H1 (cell line): ENCODE measurements at regions not wholly inside any gene's neighbourhood (a gene's known extent, or its start where the extent isn't known, plus 50 kb on each side); places are given as distances from the start of the nearest gene placed in this dataset.

Experiments
- ASH2L ChIP-seq: fragments of 200-600, 300-600 bp; sonication (generic); IDR thresholded peaks from one replicate; pipeline ENCODE4 v1.7.1; 2017; ENCODE audit warnings: low read length
- CTCF ChIP-seq, 3 experiments: IDR thresholded peaks; 1 replicate in 2 of 3; 2 replicates in 1 of 3; pipeline versions ENCODE4 v1.5.1 to v1.6.1; 2011; ENCODE audit warnings: low read length in 3 of 3, mild to moderate bottlenecking in 3 of 3, inconsistent platforms in 2 of 3, low read depth in 1 of 3, moderate library complexity in 1 of 3; ENCODE audit not compliant: insufficient read depth in 1 of 3; ENCODE audit errors: control extremely low read depth in 1 of 3
- EZH2 ChIP-seq: fragments of 200-600 bp; sonication (generic); IDR thresholded peaks from 2 replicates; pipeline ENCODE4 v1.7.1; 2012; ENCODE audit warnings: low read depth, mild to moderate bottlenecking, moderate library complexity, low read length, inconsistent platforms; ENCODE audit not compliant: severe bottlenecking
- POLR2A ChIP-seq, 2 experiments: IDR thresholded peaks; 1 replicate in 1 of 2; 2 replicates in 1 of 2; pipeline ENCODE4 v1.6.1; 2011; ENCODE audit warnings: low read depth in 2 of 2, low read length in 2 of 2, mild to moderate bottlenecking in 2 of 2; ENCODE audit errors: control extremely low read depth in 1 of 2

- no peak for TF ChIP-seq ASH2L
- TF ChIP-seq EZH2 = no peak
- no peak for TF ChIP-seq POLR2A (IDR thresholded peaks at IDR 0.05; ENCODE audit: control extremely low read depth in 1 of 2, low read depth in 2 of 2, low read length in 2 of 2)
- TF ChIP-seq CTCF (IDR thresholded peaks at IDR 0.05; ENCODE audit: control extremely low read depth in 1 of 3, insufficient read depth in 1 of 3, low read depth in 1 of 3, low read length in 3 of 3) = no peak
Measured at GRCh38 chr2:226122041-226122440, 677.6 kb downstream of the IRS1 start.
